CD14-positive monocyte (primary cell): ENCODE measurements at regions not wholly inside any gene's neighbourhood (a gene's known extent, or its start where the extent isn't known, plus 50 kb on each side); places are given as distances from the start of the nearest gene placed in this dataset.

Experiments used
- DNase-seq, 3 donors: peaks; one replicate each; pipeline ENCODE4 v3.0.0-alpha.2; 2011 to 2022
- H2AFZ ChIP-seq: 2 replicates; pipeline ENCODE4 v1.6.0; 2012; ENCODE audit warnings: mild to moderate bottlenecking, low read depth, low read length, inconsistent platforms; ENCODE audit not compliant: insufficient read depth, poor library complexity, severe bottlenecking
- H3K27ac ChIP-seq, 2 donors: 1 replicate in 1 of 2; 2 replicates in 1 of 2; pipeline ENCODE4 v1.5.1; 2012 to 2013; ENCODE audit warnings: low read length in 2 of 2, control low read depth in 1 of 2, inconsistent platforms in 1 of 2, low read depth in 1 of 2, mild to moderate bottlenecking in 1 of 2
- H3K27me3 ChIP-seq, 2 donors: one replicate each; pipeline versions ENCODE4 v1.6.0 to v1.6.1; 2011 to 2013; ENCODE audit warnings: low read length in 2 of 2; ENCODE audit not compliant: control insufficient read depth in 2 of 2, insufficient read depth in 2 of 2
- H3K36me3 ChIP-seq, 2 donors: replicated peaks in 1 of 2; 1 replicate in 1 of 2; 2 replicates in 1 of 2; pipeline versions ENCODE4 v1.5.1 to v1.6.1; 2012 to 2013; ENCODE audit warnings: low read length in 2 of 2, control low read depth in 1 of 2, inconsistent platforms in 1 of 2, mild to moderate bottlenecking in 1 of 2; ENCODE audit not compliant: insufficient read depth in 2 of 2, control insufficient read depth in 1 of 2
- H3K4me1 ChIP-seq, 2 donors: 1 replicate in 1 of 2; 2 replicates in 1 of 2; pipeline versions ENCODE4 v1.5.1 to v1.6.1; 2012 to 2013; ENCODE audit warnings: low read length in 2 of 2, control low read depth in 1 of 2, inconsistent platforms in 1 of 2, mild to moderate bottlenecking in 1 of 2, moderate library complexity in 1 of 2; ENCODE audit not compliant: insufficient read depth in 2 of 2, control insufficient read depth in 1 of 2
- H3K4me2 ChIP-seq: replicated peaks from 2 replicates; pipeline ENCODE3; 2012; ENCODE audit warnings: low read length, moderate library complexity, mild to moderate bottlenecking; ENCODE audit not compliant: poor library complexity, severe bottlenecking; ENCODE audit errors: extremely low read depth
- H3K4me3 ChIP-seq, 3 experiments: fragments of 200-600 bp in 1 of 3; sonication (generic) in 1 of 3; replicated peaks in 1 of 3; 1 replicate in 2 of 3; 2 replicates in 1 of 3; pipeline ENCODE4 v1.5.1; 2011 to 2013; ENCODE audit warnings: low read length in 3 of 3, mild to moderate bottlenecking in 3 of 3, control low read depth in 2 of 3, low read depth in 2 of 3, inconsistent platforms in 1 of 3, moderate library complexity in 1 of 3
- H3K79me2 ChIP-seq: 2 replicates; pipeline ENCODE4 v1.6.0; 2012; ENCODE audit warnings: mild to moderate bottlenecking, control low read depth, inconsistent platforms, low read length, moderate library complexity; ENCODE audit not compliant: insufficient read depth
- H3K9ac ChIP-seq: 2 replicates; pipeline ENCODE4 v1.6.0; 2017; ENCODE audit warnings: low read length, mild to moderate bottlenecking; ENCODE audit not compliant: insufficient read depth, poor library complexity, severe bottlenecking
- H3K9me3 ChIP-seq, 2 donors: replicated peaks in 1 of 2; 1 replicate in 1 of 2; 2 replicates in 1 of 2; pipeline versions ENCODE4 v1.5.1 to v1.6.1; 2012 to 2013; ENCODE audit warnings: low read length in 2 of 2, control low read depth in 1 of 2; ENCODE audit not compliant: control insufficient read depth in 1 of 2, insufficient read depth in 1 of 2
- H4K20me1 ChIP-seq: 2 replicates; pipeline ENCODE4 v1.6.0; 2012; ENCODE audit warnings: mild to moderate bottlenecking, low read length, control low read depth, moderate library complexity; ENCODE audit not compliant: insufficient read depth
- H3K27ac Mint-ChIP-seq, 7 donors: one replicate each; pipeline ENCODE4 v1.8.0; 2020; ENCODE audit warnings: mild to moderate bottlenecking in 7 of 7, mixed read lengths in 7 of 7, moderate library complexity in 6 of 7, inconsistent platforms in 2 of 7
- H3K27me3 Mint-ChIP-seq, 3 donors: one replicate each; pipeline ENCODE4 v1.8.0; 2021 to 2022; ENCODE audit warnings: low read depth in 3 of 3, mild to moderate bottlenecking in 3 of 3, mixed read lengths in 3 of 3, moderate library complexity in 3 of 3, inconsistent platforms in 1 of 3
- H3K36me3 Mint-ChIP-seq, 2 donors: one replicate each; pipeline ENCODE4 v1.8.0; 2020; ENCODE audit warnings: mixed read lengths in 2 of 2, inconsistent platforms in 1 of 2, mild to moderate bottlenecking in 1 of 2
- H3K4me1 Mint-ChIP-seq: one replicate; pipeline ENCODE4 v1.8.0; 2020; ENCODE audit warnings: mild to moderate bottlenecking, mixed read lengths
- H3K4me3 Mint-ChIP-seq, 2 donors: one replicate each; pipeline ENCODE4 v1.8.0; 2020; ENCODE audit warnings: mild to moderate bottlenecking in 2 of 2, mixed read lengths in 2 of 2, moderate library complexity in 1 of 2
- H3K9me3 Mint-ChIP-seq, 7 donors: one replicate each; pipeline ENCODE4 v1.8.0; 2020 to 2022; ENCODE audit warnings: mixed read lengths in 7 of 7, mild to moderate bottlenecking in 6 of 7, moderate library complexity in 6 of 7, inconsistent platforms in 2 of 7
- CTCF ChIP-seq: fragments of 200-600 bp; IDR thresholded peaks from one replicate; pipeline ENCODE4 v1.8.0; 2022; ENCODE audit warnings: antibody characterized with exemption, mild to moderate bottlenecking
- WGBS: methylation state at CpG from one replicate; pipeline ENCODE4 v1.1.5; 2013; ENCODE audit warnings: missing lambda C conversion rate; ENCODE audit not compliant: insufficient coverage; 5-methylcytosine and 5-hydroxymethylcytosine counted together
- intact Hi-C, 2 donors: fragments of 100-400 bp; cut with micrococcal nuclease; formaldehyde crosslinking; loops; one replicate each; pipeline versions ENCODE4 v1.15.0 to v1.15.1; 2023

GRCh38 chr2:139529080-139529479 lies 748.9 kb upstream of the NXPH2 start:
- Histone ChIP-seq H4K20me1 (no peaks in the 10 kb centered on the region), H3K36me3 (no peaks in the 10 kb centered on the region), H3K27me3 (no peaks in the 10 kb centered on the region), H3K9me3 (no peaks in the 10 kb centered on the region), H3K4me1 (no peaks in the 10 kb centered on the region), H3K27ac (no peak overlapping the region), H2AFZ (no peak overlapping the region), H3K79me2 (no peaks in the 10 kb centered on the region), H3K4me2 (no peak overlapping the region), H3K4me3 (no peak overlapping the region), H3K9ac (no peak overlapping the region)
- Mint-ChIP-seq H3K9me3 (no peaks in the 10 kb centered on the region), H3K4me1 (no peaks in the 10 kb centered on the region), H3K4me3 (no peak overlapping the region), H3K36me3 (no peaks in the 10 kb centered on the region), H3K27me3 (no peaks in the 10 kb centered on the region), H3K27ac (no peak overlapping the region)
- 80% methylated on average over 1 of the region's 3 CpGs for WGBS
- intact Hi-C loops: no loop called here
- TF ChIP-seq CTCF: no peak
- no peak for DNase-seq

GRCh38 chr2:139526781-139527180 lies 746.6 kb upstream of the NXPH2 start:
- H3K9me3 ChIP-seq: no peaks in the 10 kb centered on the region
- Mint-ChIP-seq H3K9me3 (no peaks in the 10 kb centered on the region), H3K4me3 (no peak overlapping the region), H3K36me3 (no peaks in the 10 kb centered on the region), H3K27me3 (no peaks in the 10 kb centered on the region), H3K27ac (no peak overlapping the region), H3K4me1 (no peaks in the 10 kb centered on the region)
- H3K79me2 ChIP-seq: no peaks in the 10 kb centered on the region
- no peaks in the 10 kb centered on the region for H3K36me3 ChIP-seq
- H3K4me1 ChIP-seq: no peaks in the 10 kb centered on the region
- no peak overlapping the region for H3K27ac ChIP-seq
- H3K9ac ChIP-seq: no peak overlapping the region
- no peak for TF ChIP-seq CTCF
- intact Hi-C loops: no loop called here
- no peaks in the 10 kb centered on the region for H3K27me3 ChIP-seq
- no peak overlapping the region for H3K4me2 ChIP-seq
- H2AFZ ChIP-seq: no peak overlapping the region
- no CpG with 5 or more reads among the region's 1 CpG for WGBS
- no peak overlapping the region for H3K4me3 ChIP-seq
- H4K20me1 ChIP-seq: no peaks in the 10 kb centered on the region
- DNase-seq: no peak
